Endothelial cell of umbilical vein (primary cell): ENCODE measurements at regions not wholly inside any gene's neighbourhood (a gene's known extent, or its start where the extent isn't known, plus 50 kb on each side); places are given as distances from the start of the nearest gene placed in this dataset.

ENCODE experiments used
- BruUV-seq: library from RNA; stranded (reverse); fragments of 400-500 nt; replicated peaks from 2 replicates; lab custom pipeline; 2021; lab: Mats Ljungman, UMichigan
- CTCF ChIA-PET: fragments of 300-600, 350-600 bp; sonication (Branson Sonifier 250); formaldehyde crosslinking; loops from one replicate; lab custom pipeline; 2021; ENCODE audit warnings: antibody characterized with exemption, inconsistent platforms; lab: Charles Lee
- POLR2A ChIA-PET: fragments of 300-600, 350-600 bp; sonication (Branson Sonifier 250); formaldehyde crosslinking; loops from one replicate; lab custom pipeline; 2021; ENCODE audit warnings: antibody characterized with exemption, inconsistent platforms; lab: Charles Lee
- DNase-seq: peaks from one replicate; pipeline ENCODE4 v3.0.0-alpha.2; 2011; ENCODE audit warnings: low read depth, low spot score
- FAIRE-seq: peaks from 2 replicates; lab custom pipeline; 2011; peaks lifted over from hg19 to GRCh38; lab: Jason Lieb, UNC
- H2AFZ ChIP-seq: 2 replicates; pipeline ENCODE4 v1.6.0; 2012; ENCODE audit warnings: low read depth, low read length, control low read depth, inconsistent platforms
- H3K27ac ChIP-seq: 2 replicates; pipeline ENCODE4 v1.5.1; 2011; ENCODE audit warnings: low read depth, mild to moderate bottlenecking, control low read depth, low read length, moderate library complexity; ENCODE audit not compliant: insufficient read depth
- H3K27me3 ChIP-seq, 2 experiments: 2 replicates each; pipeline versions ENCODE4 v1.6.0 to v1.6.1; 2011; ENCODE audit warnings: low read length in 2 of 2, mixed read lengths in 1 of 2; ENCODE audit not compliant: control insufficient read depth in 2 of 2, insufficient read depth in 2 of 2
- H3K36me3 ChIP-seq, 2 experiments: 2 replicates in 1 of 2; 3 replicates in 1 of 2; pipeline ENCODE4 v1.5.1; 2011; ENCODE audit warnings: low read length in 2 of 2, mild to moderate bottlenecking in 1 of 2, moderate library complexity in 1 of 2; ENCODE audit not compliant: control insufficient read depth in 2 of 2, insufficient read depth in 2 of 2; ENCODE audit errors: extremely low read depth in 1 of 2
- H3K4me1 ChIP-seq: 3 replicates; pipeline ENCODE4 v1.5.1; 2011; ENCODE audit warnings: mild to moderate bottlenecking, low read length; ENCODE audit not compliant: control insufficient read depth, insufficient read depth; ENCODE audit errors: extremely low read depth
- H3K4me2 ChIP-seq: 2 replicates; pipeline ENCODE4 v1.6.1; 2011; ENCODE audit warnings: low read length, control low read depth, mixed read lengths; ENCODE audit not compliant: insufficient read depth
- H3K4me3 ChIP-seq, 3 experiments: fragments of 200-600 bp in 1 of 3; sonication (generic), shearing (Covaris generic) in 1 of 3; replicated peaks in 1 of 3; 2 replicates each; pipeline ENCODE4 v1.5.1; 2011 to 2016; ENCODE audit warnings: control low read depth in 3 of 3, low read length in 3 of 3, mild to moderate bottlenecking in 2 of 3, inconsistent platforms in 1 of 3, low read depth in 1 of 3, moderate library complexity in 1 of 3; ENCODE audit not compliant: insufficient read depth in 1 of 3
- H3K79me2 ChIP-seq: 2 replicates; pipeline ENCODE4 v1.6.0; 2012; ENCODE audit warnings: low read length, inconsistent platforms; ENCODE audit not compliant: control insufficient read depth, insufficient read depth
- H3K9ac ChIP-seq: replicated peaks from 2 replicates; pipeline ENCODE3; 2011; ENCODE audit warnings: low read length, control low read depth; ENCODE audit not compliant: insufficient read depth; ENCODE audit errors: extremely low read depth
- H3K9me1 ChIP-seq: replicated peaks from 3 replicates; pipeline ENCODE4 v1.6.0; 2011; ENCODE audit warnings: mild to moderate bottlenecking, low read length; ENCODE audit not compliant: control insufficient read depth, insufficient read depth; ENCODE audit errors: extremely low read depth
- H3K9me3 ChIP-seq: replicated peaks from 2 replicates; pipeline ENCODE4 v1.5.1; 2012; ENCODE audit warnings: low read length, inconsistent platforms; ENCODE audit not compliant: control insufficient read depth, insufficient read depth
- H4K20me1 ChIP-seq: replicated peaks from 2 replicates; pipeline ENCODE3; 2011; ENCODE audit warnings: mild to moderate bottlenecking, low read length; ENCODE audit not compliant: control insufficient read depth, insufficient read depth; ENCODE audit errors: extremely low read depth
- CTCF ChIP-seq, 2 donors: IDR thresholded peaks; 1 replicate in 1 of 2; 2 replicates in 1 of 2; pipeline ENCODE4 v1.5.1; 2011; ENCODE audit warnings: low read length in 2 of 2, mild to moderate bottlenecking in 2 of 2, moderate library complexity in 2 of 2, control low read depth in 1 of 2, inconsistent platforms in 1 of 2, low read depth in 1 of 2; ENCODE audit not compliant: insufficient read depth in 1 of 2; ENCODE audit errors: extremely low read depth in 1 of 2
- EZH2 ChIP-seq: IDR thresholded peaks from 2 replicates; pipeline ENCODE4 v1.6.1; 2012; ENCODE audit warnings: borderline replicate concordance, low read depth, mild to moderate bottlenecking, moderate library complexity, low read length, inconsistent platforms; ENCODE audit not compliant: severe bottlenecking
- FOS ChIP-seq: IDR thresholded peaks from 2 replicates; pipeline ENCODE4 v1.6.1; 2011; ENCODE audit warnings: mild to moderate bottlenecking, low read length, moderate library complexity, borderline replicate concordance; ENCODE audit not compliant: insufficient read depth
- GATA2 ChIP-seq: IDR thresholded peaks from 2 replicates; pipeline ENCODE4 v1.7.0; 2011; ENCODE audit warnings: low read depth, mild to moderate bottlenecking, moderate library complexity, mixed read lengths, low read length; ENCODE audit not compliant: insufficient read length, insufficient read depth
- JUN ChIP-seq: IDR thresholded peaks from 2 replicates; pipeline ENCODE4 v1.6.1; 2011; ENCODE audit warnings: borderline replicate concordance, low read depth; ENCODE audit not compliant: insufficient read length, insufficient read depth
- MAX ChIP-seq: IDR thresholded peaks from 2 replicates; pipeline ENCODE4 v1.6.1; 2011; ENCODE audit not compliant: insufficient read depth, insufficient read length
- MYC ChIP-seq: IDR thresholded peaks from one replicate; pipeline ENCODE4 v1.6.1; 2011; ENCODE audit warnings: mild to moderate bottlenecking, low read depth, low read length
- POLR2A ChIP-seq: IDR thresholded peaks from 2 replicates; pipeline ENCODE4 v1.6.1; 2012; ENCODE audit warnings: low read depth, mild to moderate bottlenecking, control low read depth, low read length
- POLR2AphosphoS5 ChIP-seq: IDR thresholded peaks from 2 replicates; pipeline ENCODE4 v1.6.1; 2012; ENCODE audit warnings: low read depth, mild to moderate bottlenecking, control low read depth, low read length, moderate library complexity; ENCODE audit not compliant: insufficient read depth
- dilution Hi-C: fragments of 300-500 bp; cut with MboI; formaldehyde crosslinking; loops from one replicate; pipeline ENCODE4 v1.15.0; 2019; ENCODE audit warnings: low sequenced_read_pairs; ENCODE audit not compliant: extremely low pct_ligation_motif_present
- intact Hi-C: fragments of 100-400 bp; cut with micrococcal nuclease; formaldehyde crosslinking; loops from one replicate; pipeline ENCODE4 v1.10.0; 2022

GRCh38 chr18:11290786-11291185, 141.4 kb upstream of the PIEZO2 start:
- Histone ChIP-seq H3K9ac (no peak overlapping the region), H3K27me3 (no peaks in the 10 kb centered on the region), H3K9me3 (no peaks in the 10 kb centered on the region), H2AFZ (no peak overlapping the region), H3K4me3 (no peak overlapping the region), H3K4me2 (no peak overlapping the region), H3K79me2 (no peaks in the 10 kb centered on the region), H3K9me1 (no peaks in the 10 kb centered on the region), H4K20me1 (no peaks in the 10 kb centered on the region), H3K27ac (no peak overlapping the region), H3K4me1 (no peaks in the 10 kb centered on the region), H3K36me3 (no peaks in the 10 kb centered on the region)
- no TSS peak for BruUV-seq
- POLR2A ChIA-PET = no interaction called here
- no peak for DNase-seq
- intact Hi-C loops = no loop called here
- dilution Hi-C loops = no loop called here
- TF ChIP-seq JUN (no peak), EZH2 (no peak), CTCF (IDR thresholded peaks at IDR 0.05; ENCODE audit: extremely low read depth in 1 of 2, insufficient read depth in 1 of 2, low read depth in 1 of 2, low read length in 2 of 2) (no peak), POLR2A (no peak), GATA2 (no peak), MAX (no peak), POLR2AphosphoS5 (no peak), MYC (no peak), FOS (no peak)
- FAIRE-seq = no peak
- CTCF ChIA-PET = interaction anchor here (2.3 kb wide), 1 partner anchor 20 kb away, joined by 7 read pairs; no protein-coding TSS in a partner anchor
